HG03039 (cell line): ENCODE measurements at regions not wholly inside any gene's neighbourhood (a gene's known extent, or its start where the extent isn't known, plus 50 kb on each side); places are given as distances from the start of the nearest gene placed in this dataset.
"Not testable (repeated sequence)": the region's sequence is repeated elsewhere in the genome, so short reads cannot be mapped to it uniquely, and the experiment has no call there.

Experiments
- ATAC-seq: cut with Tn5 transposase; IDR thresholded peaks from one replicate; pipeline ENCODE4 v1.9.1; 2021; ENCODE audit warnings: mild to moderate bottlenecking, moderate library complexity; ENCODE audit not compliant: unreplicated experiment

DNA sequence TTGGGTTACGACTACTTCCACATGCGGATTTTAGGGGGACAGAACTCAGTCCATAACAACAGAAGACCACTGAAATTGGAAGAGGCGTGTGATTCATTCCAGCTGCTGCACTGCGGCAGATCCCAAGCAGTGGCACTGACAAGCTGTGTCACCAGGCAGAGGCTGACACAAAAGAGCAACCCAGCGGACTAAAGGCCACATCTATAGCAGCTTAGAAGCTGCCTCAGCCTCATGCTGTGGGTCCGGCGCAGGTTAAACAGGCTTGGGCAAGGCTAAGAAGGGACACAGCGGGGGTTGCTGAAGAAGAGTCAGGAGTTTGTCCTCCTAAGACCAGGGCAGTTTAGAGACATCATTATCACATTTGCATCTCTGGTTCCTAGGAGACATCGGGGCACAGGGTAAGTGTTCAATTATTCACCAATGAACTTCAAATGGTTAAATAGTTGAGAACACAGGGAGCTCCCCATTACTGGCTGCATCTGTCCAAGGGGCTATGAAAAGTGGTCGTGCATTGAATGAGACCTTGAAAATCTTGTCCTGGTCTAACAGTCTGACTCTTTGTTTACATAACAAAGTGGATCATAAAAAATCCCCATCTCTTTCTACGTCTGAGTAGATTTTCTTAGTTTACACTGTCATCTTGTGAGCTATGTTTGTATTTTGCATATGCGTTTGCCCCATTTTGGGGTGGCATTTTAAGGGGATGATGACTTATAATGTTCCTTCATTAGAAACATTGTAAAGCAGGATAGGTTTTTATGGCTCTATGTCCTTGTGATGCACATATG lies 162.3 kb upstream of the TRIB2 start:
- peak; percentile 24 for ATAC-seq

DNA sequence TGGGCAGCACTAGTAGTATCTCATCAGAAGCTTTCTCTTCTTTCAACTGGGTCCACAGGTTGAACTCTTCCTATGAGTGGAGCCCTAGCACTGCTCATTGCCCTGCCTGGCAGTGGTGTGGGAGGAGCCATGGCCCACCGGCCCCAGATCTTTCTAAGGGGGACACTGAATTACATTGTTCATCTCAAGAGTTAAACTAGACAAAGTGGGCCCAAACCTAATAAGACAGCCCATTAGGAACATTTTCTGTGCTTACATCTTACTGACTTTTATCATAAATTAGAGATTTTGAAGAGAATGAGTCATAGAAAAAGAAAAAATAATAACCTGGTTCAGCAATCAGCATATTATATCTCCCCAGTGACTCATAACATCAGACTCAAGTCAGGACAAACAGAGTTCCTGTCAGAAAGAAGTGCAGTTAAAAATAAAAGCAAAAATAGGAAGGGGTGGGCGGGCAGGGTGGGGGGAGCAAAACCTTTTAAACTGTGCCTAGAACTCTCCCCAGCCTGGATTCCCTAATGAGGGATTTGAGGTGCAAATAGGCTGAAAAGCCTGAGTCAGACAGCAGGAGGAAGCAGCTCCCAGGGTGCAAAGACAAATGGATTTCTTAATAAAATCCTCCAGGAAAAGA lies 161.6 kb upstream of the TRIB2 start:
- ATAC-seq: peak; percentile 50

DNA sequence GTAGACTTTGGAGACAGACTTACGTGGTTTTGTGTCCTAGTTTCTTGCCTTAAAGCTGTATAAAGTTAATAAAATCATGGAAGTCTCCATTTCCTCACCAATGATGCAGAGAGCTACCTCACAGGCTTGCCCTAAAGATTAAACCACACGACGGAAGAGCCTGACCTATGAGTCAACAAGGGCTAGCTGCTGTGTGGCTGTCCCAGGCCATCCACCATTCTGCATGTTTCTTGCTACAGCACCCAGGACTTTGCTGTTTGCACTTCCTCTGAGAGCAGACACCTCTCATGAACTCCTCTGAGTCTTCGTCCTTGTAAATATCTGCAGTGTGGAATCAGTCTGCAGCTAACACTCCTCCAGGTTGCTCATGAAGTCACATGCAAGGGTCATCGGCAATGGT lies 160.0 kb upstream of the TRIB2 start:
- ATAC-seq: no peak

DNA sequence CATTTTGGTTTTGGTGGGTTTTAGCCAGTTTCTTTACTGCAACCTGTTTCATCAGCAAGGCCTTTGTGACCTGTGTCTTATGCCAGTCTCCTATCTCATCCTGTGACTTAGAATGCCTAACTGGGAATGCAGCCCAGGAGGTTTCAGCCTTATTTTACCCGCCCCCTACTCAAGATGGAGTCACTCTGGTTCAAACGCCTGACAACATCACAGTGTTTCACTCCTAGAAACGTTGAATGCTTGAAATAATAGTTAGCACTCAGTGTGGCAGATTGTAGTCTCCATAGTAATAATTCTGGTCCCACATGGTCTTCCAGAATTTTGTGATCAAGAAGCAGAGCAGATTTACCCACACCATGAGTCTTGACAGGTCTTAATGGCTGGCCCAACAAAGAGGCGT lies 159.0 kb upstream of the TRIB2 start:
- no peak for ATAC-seq

DNA sequence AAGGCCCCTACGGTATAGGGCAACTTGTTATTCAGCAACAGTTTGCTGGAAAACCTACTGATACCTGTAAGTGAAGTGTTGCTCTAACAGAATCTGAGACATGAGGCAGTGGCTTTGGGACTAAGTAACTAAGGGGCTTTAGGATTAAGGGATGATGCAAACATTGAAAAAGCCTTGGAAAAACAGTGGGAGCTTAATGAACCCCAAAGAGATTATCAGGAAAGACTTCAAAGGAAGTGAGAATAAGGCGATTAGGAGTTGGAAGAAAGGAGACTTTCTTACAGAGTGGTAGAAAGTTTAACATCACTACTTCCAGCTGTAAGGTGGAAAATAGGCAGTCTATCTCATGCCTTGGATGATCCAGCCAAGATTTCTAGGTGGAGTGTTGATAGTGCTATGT lies 158.2 kb upstream of the TRIB2 start:
- no peak for ATAC-seq

DNA sequence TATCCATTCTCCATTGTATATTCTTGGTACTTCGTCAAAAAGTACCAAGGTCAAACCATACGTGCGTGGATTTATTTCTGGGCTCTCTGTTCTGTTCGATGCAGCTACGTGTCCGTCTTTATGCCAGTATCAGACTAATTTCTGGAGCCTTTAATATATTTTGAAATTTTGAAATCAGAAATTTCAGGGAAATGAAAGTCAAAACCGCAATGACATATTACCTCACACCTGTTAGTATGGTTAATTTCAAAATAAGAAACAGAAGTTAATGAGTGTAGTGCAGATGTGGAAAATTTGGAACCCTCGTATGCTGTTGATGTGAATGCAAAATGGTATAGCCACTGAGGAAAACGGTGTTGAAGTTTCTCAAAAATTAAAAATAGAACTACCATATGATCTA lies 156.1 kb upstream of the TRIB2 start:
- no peak for ATAC-seq

DNA sequence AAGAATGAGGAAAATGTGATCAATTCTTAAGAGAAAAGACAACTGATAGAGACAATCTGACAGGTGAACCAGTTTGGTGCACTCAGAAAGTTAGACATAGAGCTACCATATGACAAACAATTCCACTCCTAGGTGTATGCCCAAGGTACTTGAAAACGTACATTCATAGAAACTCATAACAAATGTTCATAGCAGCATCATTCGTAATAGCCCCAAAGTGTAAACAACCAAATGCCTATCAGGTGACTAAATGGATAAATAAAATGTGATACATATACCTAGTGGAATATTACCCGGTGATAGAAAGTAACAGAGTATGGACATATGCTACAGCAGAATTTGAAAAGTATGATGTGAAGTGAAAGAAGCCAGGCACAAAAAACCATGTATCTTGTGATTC lies 149.3 kb upstream of the TRIB2 start:
- ATAC-seq: no peak

DNA sequence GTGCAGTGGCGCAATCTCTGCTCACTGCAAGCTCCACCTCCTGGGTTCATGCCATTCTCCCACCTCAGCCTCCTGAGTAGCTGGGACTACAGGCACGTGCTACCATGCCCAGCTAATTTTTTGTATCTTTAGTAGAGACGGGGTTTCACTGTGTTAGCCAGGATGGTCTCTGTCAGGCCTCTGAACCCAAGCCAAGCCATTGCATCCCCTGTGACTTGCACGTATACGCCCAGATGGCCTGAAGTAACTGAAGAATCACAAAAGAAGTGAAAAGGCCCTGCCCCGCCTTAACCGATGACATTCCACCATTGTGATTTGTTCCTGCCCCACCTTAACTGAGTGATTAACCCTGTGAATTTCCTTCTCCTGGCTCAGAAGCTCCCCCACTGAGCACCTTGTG lies 147.2 kb upstream of the TRIB2 start:
- not testable (repeated sequence) for ATAC-seq

DNA sequence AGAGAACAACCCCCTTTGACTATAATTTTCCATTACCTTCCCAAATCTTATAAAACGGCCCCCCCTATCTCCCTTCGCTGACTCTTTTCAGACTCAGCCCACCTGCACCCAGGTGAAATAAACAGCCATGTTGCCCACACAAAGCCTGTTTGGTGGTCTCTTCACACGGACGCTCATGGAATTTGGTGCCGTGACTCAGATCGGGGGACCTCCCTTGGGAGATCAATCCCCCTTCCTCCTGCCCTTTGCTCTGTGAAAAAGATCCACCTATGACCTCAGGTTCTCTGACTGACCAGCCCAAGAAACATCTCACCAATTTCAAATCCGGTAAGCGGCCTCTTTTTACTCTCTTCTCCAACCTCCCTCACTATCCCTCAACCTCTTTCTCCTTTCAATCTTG lies 146.8 kb upstream of the TRIB2 start:
- not testable (repeated sequence) for ATAC-seq

DNA sequence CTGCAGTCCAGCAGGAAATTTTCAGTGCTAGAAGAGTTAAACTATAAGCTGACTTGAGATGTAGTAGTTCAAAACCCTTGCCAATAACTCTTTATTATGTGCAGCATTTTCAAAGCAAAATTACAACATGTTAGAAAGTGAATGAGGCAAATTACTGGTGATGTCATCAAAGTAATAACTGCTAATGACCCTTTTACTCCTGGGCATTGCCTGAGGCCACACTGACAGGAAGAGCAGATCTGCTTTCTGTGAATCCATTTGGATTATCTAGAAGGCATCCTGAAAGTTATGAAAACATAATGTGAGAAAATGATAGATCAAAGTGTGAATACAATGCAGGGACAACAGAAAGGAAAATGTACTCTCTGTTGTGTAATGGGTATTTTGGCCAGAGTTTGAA lies 139.6 kb upstream of the TRIB2 start:
- no peak for ATAC-seq

DNA sequence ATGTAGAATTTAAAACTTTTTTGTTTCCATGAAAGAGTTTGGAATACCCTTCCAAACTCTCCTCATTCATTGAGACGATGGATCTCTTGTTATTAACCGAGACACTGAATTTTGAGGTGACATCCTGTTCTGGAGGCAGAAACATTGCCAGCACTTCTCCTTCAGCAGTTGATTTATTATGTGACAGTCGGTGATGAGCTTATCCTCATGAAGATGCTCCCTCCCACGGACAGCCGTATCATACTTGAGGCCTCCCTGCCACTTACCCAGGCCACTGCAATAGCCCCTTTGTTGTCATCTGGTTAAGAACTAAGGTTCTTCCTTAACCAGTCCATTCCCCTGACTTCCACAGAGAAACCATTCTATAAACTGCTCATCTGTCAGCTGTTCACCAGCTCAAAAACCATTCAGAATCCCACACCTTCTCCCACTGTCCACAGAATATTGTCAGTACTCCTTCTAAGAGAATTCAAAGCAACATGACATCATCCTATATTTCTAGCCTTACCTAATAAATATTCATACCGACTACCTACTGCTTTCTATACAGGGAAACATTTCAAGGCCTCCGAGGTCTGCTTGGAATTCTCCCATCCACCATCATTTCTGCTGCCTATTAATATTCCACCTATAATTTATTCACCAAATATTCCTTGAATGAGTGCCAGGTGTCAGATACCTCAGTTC lies 139.0 kb upstream of the TRIB2 start:
- no peak for ATAC-seq

DNA sequence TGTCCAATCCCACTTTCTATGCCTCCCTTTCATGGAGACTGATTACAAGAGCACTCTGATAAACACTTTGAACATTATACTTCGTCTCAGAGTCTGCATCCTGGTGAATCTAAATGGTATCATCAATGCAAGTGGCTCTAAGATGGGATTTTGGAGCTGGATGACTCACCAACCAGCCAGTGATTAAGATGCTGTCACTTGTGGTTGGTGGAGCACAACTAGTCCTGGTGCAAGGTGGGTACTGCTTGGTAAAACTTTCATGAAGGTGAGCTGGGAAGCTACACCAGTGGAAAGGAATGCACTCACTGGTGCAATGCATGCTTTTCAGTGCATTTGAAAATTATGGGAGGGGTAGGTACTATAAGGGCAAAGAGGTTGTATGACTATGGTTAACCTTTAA lies 137.7 kb upstream of the TRIB2 start:
- ATAC-seq: no peak

DNA sequence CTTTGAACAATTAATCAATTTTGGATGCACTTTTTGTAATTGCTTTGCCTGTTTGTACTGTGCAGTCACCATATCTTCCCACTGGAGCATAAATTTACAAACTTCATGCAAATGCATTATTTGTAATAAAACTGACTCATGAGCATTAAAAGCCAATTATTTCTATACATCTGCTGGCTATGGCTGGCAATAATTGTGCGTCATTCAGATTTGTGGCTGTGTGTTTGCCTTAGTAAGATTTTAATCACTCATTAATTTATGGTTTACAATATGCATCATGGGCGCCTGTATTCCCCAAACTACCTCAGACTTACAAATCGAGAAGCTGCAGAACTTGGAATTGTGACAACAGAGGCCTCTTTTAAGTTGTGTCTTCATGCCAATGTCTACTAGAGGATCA lies 132.4 kb upstream of the TRIB2 start:
- no peak for ATAC-seq

DNA sequence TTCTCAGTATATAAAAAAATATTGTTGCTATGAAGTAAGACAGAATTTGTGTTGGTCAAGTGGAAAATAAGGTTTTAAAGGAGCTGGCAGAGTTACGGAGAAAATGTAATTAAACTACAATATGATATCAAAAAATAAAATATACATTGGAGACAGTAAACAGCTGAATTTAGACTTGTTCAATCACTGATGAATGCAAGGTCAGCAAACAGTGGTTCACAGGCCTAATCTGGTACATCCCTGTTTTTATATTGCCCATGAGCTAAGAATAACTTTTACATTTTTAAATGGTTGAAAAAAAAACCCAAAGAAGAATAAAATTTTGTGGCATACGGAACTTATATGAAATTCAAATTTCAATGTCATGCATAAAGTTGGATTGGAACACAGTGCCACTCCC lies 131.0 kb upstream of the TRIB2 start:
- no peak for ATAC-seq

DNA sequence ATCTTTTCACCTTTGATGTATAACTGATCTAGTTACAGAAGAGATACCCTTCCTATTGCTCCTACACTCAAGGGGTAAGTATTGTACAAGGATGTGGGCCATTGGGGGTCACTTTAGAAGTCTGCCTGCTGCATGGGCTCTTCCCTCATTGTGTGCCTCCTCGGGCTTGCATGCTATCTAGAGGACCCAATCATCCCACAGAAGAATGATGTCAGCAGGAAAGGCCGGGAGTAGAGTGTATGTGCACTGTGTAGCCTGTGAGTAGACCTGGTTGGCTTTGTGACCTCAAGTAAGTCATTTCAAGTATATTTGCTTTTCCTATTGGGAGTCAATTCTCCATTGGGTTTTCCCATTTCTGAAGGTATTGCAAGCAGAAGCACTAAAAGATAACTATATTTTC lies 129.5 kb upstream of the TRIB2 start:
- ATAC-seq: no peak

DNA sequence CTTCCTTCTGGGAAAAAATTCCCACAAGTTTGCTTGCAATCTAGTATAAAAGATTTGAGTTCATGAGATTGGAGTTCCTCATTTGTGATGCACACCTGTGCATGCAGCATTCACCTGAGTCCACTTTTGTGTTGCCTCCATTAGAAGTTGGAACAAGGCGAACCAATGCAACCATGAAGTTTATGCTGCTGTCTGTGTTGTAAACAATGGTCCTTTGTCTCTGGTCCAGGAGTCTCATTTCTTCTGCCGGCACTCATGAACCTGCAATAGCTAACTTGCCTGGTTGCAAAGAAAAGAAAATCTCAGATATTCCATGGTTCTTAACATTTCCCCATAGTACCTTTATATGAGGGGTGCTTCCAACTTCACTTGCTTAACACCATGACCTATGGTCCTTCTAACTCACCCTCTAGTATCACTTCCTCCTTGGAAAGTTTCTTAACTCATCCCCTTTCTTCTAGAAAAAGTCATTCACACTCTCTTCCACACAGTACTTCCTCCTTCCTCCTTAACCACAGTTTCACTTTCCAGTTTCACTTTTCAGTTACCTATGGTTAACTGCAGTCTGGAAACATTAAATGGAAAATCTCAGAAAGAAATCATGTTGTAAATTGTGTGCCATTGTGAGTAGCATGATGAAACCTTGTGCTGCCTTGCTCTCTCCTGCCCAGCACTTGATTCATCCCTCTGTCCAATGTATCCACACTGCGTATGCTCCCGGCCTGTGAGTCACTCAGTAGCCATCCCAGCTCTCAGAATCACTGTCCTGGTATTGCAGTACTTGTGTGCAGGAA lies 128.8 kb upstream of the TRIB2 start:
- peak; percentile 87 for ATAC-seq

DNA sequence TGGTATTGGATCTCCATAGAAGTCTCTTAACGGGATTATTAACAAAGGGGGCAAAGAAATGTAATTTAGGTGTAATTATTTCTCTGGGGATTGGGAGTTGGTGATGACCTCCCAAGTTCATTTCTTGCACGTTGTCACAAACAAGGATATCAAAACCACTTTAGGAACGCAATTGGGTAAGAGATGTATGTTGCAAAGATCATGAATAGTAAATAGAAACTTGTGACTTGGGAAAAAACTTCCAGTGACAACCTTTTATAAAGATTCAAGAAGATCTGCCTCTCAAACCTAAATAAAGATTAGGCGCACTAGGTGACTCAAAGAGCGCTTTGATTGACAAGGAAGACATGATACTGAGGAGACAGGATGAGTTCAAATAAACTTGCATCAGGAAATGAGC lies 127.8 kb upstream of the TRIB2 start:
- ATAC-seq: no peak

DNA sequence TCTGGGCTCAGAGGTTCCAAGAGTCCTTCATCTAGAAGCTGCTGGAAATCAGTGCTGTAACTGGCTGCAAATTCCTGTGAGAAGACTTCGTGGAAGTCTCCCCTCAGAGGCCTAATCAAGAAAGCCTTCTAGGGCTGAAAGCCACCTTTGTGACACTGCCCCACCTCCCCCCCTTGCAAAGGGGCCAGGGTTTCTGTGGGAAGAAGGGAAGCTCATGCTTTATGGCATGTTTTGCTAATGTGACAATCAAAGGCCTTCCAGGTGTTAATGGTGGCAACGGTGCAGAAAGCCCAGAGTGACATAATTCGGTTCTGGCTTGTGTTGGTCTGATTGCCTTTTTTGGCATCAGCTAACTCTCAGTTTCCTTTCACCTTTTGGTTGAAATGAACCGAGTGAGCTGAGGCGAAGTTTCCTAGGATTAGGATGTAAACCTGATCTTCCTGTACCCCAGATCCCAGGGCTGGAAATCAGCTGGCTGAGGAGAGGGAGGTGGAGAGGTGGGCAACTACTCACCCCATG lies 126.9 kb upstream of the TRIB2 start:
- ATAC-seq: no peak

DNA sequence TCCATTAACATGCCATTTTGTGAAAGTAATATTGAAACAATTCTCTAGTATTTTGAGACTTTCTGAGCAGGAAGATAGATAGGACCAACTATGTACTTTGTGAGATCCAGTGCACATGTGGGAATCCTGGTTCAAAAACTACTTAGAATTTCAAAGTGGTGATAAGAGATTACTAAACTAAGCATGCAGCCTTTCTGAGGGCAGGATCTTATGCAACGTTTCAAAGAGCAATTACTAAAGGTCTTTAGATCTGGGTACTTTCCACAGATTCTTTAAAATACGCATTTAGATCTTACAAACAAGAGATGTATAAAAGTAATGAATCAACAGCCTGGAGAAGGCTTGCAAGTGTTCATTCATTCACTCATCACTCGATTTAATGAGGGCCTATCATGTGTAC lies 124.4 kb upstream of the TRIB2 start:
- ATAC-seq: no peak

DNA sequence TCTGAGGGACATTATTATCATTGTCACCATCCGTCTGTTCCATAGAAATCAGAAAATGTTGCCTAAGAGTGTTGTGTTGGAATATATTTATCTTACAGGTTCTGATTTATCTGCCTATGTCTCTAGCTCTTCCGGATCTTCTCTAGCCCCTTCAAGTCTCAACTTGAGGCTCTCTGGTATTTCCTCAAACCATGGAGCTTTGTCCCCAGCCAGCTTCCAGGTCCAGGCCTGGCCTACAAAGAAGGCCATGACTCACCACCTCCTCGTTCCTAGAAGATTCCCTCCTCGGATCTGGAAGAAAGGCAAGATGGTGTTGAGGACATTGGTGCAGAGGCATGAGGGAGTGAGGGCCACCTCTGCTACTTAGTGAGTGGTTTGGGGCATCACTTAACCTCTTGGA lies 122.1 kb upstream of the TRIB2 start:
- ATAC-seq: no peak

DNA sequence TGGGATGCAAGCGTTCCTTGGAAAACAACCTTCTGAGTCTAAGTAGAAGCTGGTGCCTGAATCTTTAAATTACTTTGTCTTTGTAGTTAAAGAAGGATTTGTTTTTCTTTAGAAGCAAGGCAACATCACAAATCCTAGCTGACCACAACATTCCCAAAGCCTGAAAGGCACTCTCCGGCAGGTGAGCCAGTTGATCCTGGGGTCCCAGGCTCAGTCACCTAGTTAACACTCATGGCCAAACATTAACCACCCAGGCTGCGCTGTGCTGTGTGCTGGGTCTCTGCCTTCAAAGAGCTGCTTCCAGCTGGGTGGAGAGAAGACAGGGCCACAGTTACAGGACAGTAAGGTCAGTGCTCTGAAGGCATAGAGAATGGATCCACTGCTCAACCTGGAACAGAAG lies 120.0 kb upstream of the TRIB2 start:
- no peak for ATAC-seq
